Stimulated activated CD8-positive, alpha-beta memory T cell treated with anti-CD3 and anti-CD28 coated beads, Interleukin-7, amount 100 ng/mL, for 48 hours (primary cell): ENCODE measurements at regions not wholly inside any gene's neighbourhood (a gene's known extent, or its start where the extent isn't known, plus 50 kb on each side); places are given as distances from the start of the nearest gene placed in this dataset.

Experiments
- DNase-seq, 2 donors: peaks; one replicate each; pipeline ENCODE4 v3.0.0-alpha.2; 2020; ENCODE audit warnings: low read depth in 1 of 2; ENCODE audit errors: extremely low read depth in 1 of 2

DNA sequence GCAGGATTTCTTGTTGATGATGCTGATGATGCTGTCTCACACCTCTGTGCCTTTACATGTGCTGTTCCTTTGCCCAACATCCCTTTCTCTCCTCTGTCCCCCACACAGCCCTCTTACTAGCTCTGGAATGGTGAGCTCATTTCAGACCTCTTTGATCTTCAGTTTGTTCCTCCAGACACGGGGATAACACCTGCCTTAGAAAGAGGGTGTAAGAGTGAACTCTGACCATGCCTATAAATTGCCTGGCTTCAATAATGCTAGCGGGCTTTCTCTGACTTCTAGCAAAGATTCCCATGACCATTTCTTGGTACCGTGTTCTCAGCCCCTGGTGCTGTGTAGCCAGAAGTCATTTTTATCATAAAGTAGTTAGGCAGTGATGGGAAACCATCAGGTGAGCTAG is 55.9 kb upstream of the DRD2 start:
- DNase-seq: no peak

DNA sequence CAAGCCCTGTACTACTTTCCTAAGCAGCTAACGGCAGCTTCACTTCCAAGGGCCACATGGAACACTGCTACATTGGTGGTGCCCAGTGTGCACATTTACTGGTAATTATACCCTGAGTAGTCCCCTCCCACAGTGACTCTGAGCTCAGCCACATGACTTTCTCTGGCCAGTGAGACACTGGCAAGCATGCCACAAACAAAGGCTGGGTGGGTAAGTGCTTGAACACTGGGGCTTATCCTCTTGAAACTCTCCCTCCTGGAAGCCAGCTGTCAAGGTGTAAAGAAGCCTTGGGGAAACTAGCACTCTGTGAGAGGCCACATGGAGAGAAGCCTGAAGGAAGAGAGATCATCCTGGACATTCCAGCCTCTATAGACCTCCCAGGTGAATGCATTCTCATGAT is 54.4 kb upstream of the DRD2 start:
- DNase-seq: no peak

DNA sequence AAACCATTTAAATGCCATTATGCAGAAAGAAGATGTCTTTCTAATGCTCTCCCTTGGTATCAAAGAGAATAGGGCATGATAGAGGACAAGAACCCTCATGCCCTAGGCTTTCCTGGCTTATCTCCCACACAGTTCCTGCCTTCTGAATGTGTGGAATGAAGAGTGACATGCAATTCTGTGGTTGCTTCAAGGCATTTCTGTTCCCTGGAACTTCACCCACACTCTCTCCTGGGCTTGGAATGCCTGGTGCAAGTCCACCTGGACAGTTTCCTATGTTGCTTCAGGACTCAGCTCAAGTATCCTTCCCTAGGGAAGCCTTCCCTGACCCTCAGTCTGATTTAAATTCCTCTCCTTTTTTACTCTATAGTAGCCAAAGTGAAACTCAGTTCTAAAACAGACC is 53.8 kb upstream of the DRD2 start:
- no peak for DNase-seq

DNA sequence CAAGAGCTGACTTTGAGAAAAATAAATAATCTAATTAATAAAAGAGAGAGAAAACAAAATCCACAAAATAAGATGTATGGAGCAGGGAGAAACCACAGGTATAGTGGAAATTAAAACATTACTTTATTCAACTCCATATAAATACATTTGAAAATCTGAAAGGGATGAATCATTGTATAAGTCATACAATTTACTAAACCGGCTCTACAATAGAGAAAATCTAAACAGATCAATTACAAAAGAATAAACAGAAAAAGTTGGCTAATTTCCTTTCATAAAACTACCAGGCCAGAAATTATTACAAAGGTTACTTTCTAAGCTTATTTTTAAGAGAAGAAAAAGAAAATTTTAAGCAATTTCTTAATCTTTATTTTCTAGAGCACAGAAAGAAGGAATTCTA is 51.3 kb upstream of the DRD2 start:
- DNase-seq: no peak
